ENCODE measurements at regions not wholly inside any gene's neighbourhood (a gene's known extent, or its start where the extent isn't known, plus 50 kb on each side); places are given as distances from the start of the nearest gene placed in this dataset.

DNA sequence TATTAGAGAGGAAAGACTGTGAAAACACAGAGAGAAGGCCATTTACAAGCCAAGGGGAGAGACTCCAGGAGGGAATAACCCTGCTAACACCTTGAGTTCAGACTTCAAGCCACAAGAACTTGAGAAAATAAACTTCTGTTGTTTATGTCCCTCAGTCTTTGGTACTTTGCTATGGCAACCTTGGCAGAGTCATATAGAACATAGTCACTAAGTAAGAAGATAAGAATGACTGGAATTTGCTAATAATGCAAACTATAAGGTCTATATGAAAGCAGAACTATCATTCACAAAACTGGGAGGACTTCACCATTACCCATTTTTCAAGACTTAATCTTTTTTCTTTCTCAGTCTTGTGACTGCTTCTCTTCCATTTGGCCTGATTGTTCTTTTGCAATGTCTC lies 767.3 kb upstream of the ADAMTS5 start:
- H3K36me3 ChIP-seq (ENCODE audit: insufficient read depth, low read length, poor library complexity, severe bottlenecking): no peaks in the 10 kb centered on the region
- CTCF ChIA-PET: no interaction called here
- H3K9me3 ChIP-seq (ENCODE audit: low read depth, low read length, poor library complexity, severe bottlenecking): peaks cover 5% of the 10 kb centered on the region
- no peaks in the 10 kb centered on the region for H3K27me3 ChIP-seq (replicated peaks; ENCODE audit: insufficient read depth, low read depth, low read length, poor library complexity)
- no peaks in the 10 kb centered on the region for H3K4me1 ChIP-seq (ENCODE audit: insufficient read depth, low read length, poor library complexity, severe bottlenecking)
- POLR2A ChIA-PET (ENCODE audit: low non-redundant PET): no interaction called here
- intact Hi-C loops (cut with micrococcal nuclease; ENCODE audit: unreplicated experiment): no loop called here
- H3K4me3 ChIP-seq (ENCODE audit: low read depth, low read length, poor library complexity, severe bottlenecking): no peak overlapping the region
- TF ChIP-seq, protein P1, sequence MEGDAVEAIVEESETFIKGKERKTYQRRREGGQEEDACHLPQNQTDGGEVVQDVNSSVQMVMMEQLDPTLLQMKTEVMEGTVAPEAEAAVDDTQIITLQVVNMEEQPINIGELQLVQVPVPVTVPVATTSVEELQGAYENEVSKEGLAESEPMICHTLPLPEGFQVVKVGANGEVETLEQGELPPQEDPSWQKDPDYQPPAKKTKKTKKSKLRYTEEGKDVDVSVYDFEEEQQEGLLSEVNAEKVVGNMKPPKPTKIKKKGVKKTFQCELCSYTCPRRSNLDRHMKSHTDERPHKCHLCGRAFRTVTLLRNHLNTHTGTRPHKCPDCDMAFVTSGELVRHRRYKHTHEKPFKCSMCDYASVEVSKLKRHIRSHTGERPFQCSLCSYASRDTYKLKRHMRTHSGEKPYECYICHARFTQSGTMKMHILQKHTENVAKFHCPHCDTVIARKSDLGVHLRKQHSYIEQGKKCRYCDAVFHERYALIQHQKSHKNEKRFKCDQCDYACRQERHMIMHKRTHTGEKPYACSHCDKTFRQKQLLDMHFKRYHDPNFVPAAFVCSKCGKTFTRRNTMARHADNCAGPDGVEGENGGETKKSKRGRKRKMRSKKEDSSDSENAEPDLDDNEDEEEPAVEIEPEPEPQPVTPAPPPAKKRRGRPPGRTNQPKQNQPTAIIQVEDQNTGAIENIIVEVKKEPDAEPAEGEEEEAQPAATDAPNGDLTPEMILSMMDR (conservative IDR thresholded peaks at IDR 0.05; ENCODE audit: low read depth, low read length): no peak
- no peak for TF ChIP-seq EZH2 (IDR thresholded peaks at IDR 0.05; ENCODE audit: borderline replicate concordance, low read depth, low read length, poor library complexity, severe bottlenecking)
- no TSS peak for BruUV-seq (replicated peaks)
- no peak for DNase-seq (ENCODE audit: low spot score)
- no peak overlapping the region for H3K27ac ChIP-seq (ENCODE audit: low read depth, low read length, poor library complexity, severe bottlenecking)

DNA sequence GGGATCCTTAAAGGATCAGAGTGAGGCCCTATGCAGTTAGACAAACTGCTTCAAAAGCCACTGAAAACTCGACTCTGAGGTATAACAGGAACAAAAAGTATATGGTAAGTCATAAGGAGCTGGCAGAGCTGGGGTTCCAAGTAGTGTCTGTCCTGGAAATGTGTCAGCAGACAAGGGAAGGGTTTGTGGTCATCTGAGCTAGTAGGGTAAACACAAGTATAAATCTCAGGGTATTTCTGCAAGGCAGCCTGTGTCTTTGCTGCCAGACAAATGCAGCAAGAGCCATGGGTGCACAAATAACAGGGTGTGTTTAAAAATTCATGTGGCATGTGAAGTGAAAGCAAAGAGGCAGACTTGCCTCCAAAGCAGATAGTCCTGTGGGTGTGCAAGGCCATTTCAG lies 759.0 kb upstream of the ADAMTS5 start:
- BruUV-seq (replicated peaks): no TSS peak
- DNase-seq (ENCODE audit: low spot score): no peak

DNA sequence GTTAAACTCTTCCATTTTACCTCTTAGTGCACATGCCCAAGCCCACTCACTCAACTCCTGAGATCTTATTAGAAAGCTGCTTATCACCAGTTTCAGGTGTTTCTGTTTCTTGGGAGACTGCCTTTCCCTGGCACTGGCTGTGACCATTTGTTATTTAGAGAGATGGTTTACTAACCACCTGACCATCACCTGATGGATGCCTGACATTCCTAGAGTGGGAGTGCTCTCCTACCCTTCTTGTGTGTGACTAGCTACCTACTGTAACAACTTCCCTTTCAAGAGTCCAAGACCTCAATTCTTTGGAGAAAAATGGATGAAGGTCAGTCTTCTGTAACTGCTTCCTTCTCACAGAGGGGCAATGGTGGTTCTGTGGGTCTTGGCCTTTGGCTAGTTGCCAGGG lies 755.2 kb upstream of the ADAMTS5 start:
- Histone ChIP-seq H3K4me1 (ENCODE audit: insufficient read depth, low read length, poor library complexity, severe bottlenecking) (no peaks in the 10 kb centered on the region), H3K9me3 (ENCODE audit: low read depth, low read length, poor library complexity, severe bottlenecking) (no peaks in the 10 kb centered on the region), H3K36me3 (ENCODE audit: insufficient read depth, low read length, poor library complexity, severe bottlenecking) (no peaks in the 10 kb centered on the region), H3K27me3 (replicated peaks; ENCODE audit: insufficient read depth, low read depth, low read length, poor library complexity) (no peaks in the 10 kb centered on the region), H3K4me3 (ENCODE audit: low read depth, low read length, poor library complexity, severe bottlenecking) (no peak overlapping the region), H3K27ac (ENCODE audit: low read depth, low read length, poor library complexity, severe bottlenecking) (no peak overlapping the region)
- intact Hi-C loops (cut with micrococcal nuclease; ENCODE audit: unreplicated experiment): no loop called here
- ChIA-PET POLR2A (ENCODE audit: low non-redundant PET) (no interaction called here), CTCF (no interaction called here)
- TF ChIP-seq, protein P1 (conservative IDR thresholded peaks at IDR 0.05; ENCODE audit: low read depth, low read length): no peak
- TF ChIP-seq EZH2 (IDR thresholded peaks at IDR 0.05; ENCODE audit: borderline replicate concordance, low read depth, low read length, poor library complexity, severe bottlenecking): no peak
- DNase-seq (ENCODE audit: low spot score): no peak
- BruUV-seq (replicated peaks): no TSS peak

More for the DNA sequence above, 759.0 kb upstream of the ADAMTS5 start:
- H3K36me3 ChIP-seq (ENCODE audit: insufficient read depth, low read length, poor library complexity, severe bottlenecking): no peaks in the 10 kb centered on the region
- H3K4me1 ChIP-seq (ENCODE audit: insufficient read depth, low read length, poor library complexity, severe bottlenecking): no peaks in the 10 kb centered on the region
- ChIA-PET CTCF (no interaction called here), POLR2A (ENCODE audit: low non-redundant PET) (no interaction called here)
- no peak overlapping the region for H3K4me3 ChIP-seq (ENCODE audit: low read depth, low read length, poor library complexity, severe bottlenecking)
- intact Hi-C loops (cut with micrococcal nuclease; ENCODE audit: unreplicated experiment): no loop called here
- no peaks in the 10 kb centered on the region for H3K9me3 ChIP-seq (ENCODE audit: low read depth, low read length, poor library complexity, severe bottlenecking)
- no peaks in the 10 kb centered on the region for H3K27me3 ChIP-seq (replicated peaks; ENCODE audit: insufficient read depth, low read depth, low read length, poor library complexity)
- TF ChIP-seq EZH2 (IDR thresholded peaks at IDR 0.05; ENCODE audit: borderline replicate concordance, low read depth, low read length, poor library complexity, severe bottlenecking): no peak
- TF ChIP-seq, protein P1 (conservative IDR thresholded peaks at IDR 0.05; ENCODE audit: low read depth, low read length): no peak
- H3K27ac ChIP-seq (ENCODE audit: low read depth, low read length, poor library complexity, severe bottlenecking): no peak overlapping the region

All from A673 (cell line).